ENCODE measurements at regions not wholly inside any gene's neighbourhood (a gene's known extent, or its start where the extent isn't known, plus 50 kb on each side); places are given as distances from the start of the nearest gene placed in this dataset.

- no peak for TF ChIP-seq POLR2AphosphoS5 (IDR thresholded peaks at IDR 0.05)
- no peak for TF ChIP-seq CTCF (IDR thresholded peaks at IDR 0.05)
- TF ChIP-seq POLR2A (IDR thresholded peaks at IDR 0.05): no peak
- no peak for TF ChIP-seq EP300 (IDR thresholded peaks at IDR 0.05)
Observed at GRCh38 chr14:85052646-85053045, 477.3 kb upstream of the FLRT2 start.
